ENCODE measurements at regions not wholly inside any gene's neighbourhood (a gene's known extent, or its start where the extent isn't known, plus 50 kb on each side); places are given as distances from the start of the nearest gene placed in this dataset.

DNA sequence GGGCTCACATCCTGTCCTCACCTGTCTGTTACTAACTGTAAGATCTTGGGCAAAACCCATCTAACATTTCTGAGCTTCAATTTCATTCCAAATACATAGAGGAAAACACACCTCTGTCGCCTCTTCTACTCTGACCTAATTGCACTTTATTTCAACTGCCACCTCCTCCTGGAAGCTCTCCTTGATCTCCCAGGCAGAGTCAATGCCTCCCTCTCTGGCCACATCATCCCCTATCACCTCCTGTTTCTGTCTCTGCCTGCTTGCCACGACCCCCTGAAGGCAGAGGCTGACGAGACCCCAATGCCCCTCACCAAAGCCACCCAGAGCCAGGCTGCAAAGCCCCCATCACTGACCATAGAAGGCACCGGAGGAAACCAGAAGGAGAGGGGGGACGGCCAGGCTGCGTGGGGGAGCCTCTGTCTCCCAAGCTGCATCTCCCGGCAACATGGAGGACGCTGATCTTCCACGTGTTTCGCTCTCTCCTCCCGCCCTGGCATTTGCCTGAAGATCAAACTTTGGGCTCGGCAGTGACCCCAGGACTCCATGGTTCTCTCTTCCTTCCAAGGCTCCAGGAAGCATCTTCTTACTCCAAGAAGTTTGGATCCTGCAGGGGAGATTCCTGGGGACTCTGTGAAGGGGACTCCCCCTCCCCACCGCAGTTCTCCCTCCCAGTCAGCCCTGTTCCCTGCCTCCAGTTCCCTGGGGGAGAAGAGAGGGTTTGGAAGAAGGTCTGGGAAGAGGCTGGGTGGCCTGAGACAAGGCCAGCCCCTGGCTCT lies 50.1 kb upstream of the BCL11B start:
- Histone ChIP-seq H3K9me3 (no peaks in the 10 kb centered on the region), H3K27me3 (peaks cover 0 to 76% (median 0%) of the 10 kb centered on the region in 4 donors), H3K36me3 (no peaks in the 10 kb centered on the region), H3K4me1 (peaks cover 0 to 7% (median 0%) of the 10 kb centered on the region in 4 donors), H3K27ac (replicated peaks in 1 of 4) (no peak overlapping the region), H3K4me3 (no peak overlapping the region)
- intact Hi-C loops (cut with DNase I) = no loop called here
- peak; percentile 84 for DNase-seq (ENCODE audit: extremely low spot score)
- TF ChIP-seq POLR2A (IDR thresholded peaks at IDR 0.05; ENCODE audit: low read depth) (no peak), CTCF (IDR thresholded peaks at IDR 0.05) (no peak), EP300 (IDR thresholded peaks at IDR 0.05) (no peak), POLR2AphosphoS5 (IDR thresholded peaks at IDR 0.05) (no peak)
- WGBS = 68% methylated on average over 13 of the region's 13 CpGs

Data from esophagus muscularis mucosa (tissue), 4 donors.